Colonic mucosa (tissue), 4 donors: ENCODE measurements at regions not wholly inside any gene's neighbourhood (a gene's known extent, or its start where the extent isn't known, plus 50 kb on each side); places are given as distances from the start of the nearest gene placed in this dataset.

Experiments used
- DNase-seq: peaks from one replicate; pipeline ENCODE4 v3.0.0-alpha.2; 2020
- H3K27ac ChIP-seq: fragments of 200-600 bp; one replicate; pipeline ENCODE4 v1.8.0; 2021
- H3K27me3 ChIP-seq: fragments of 200-600 bp; one replicate; pipeline ENCODE4 v1.8.0; 2021
- H3K36me3 ChIP-seq: fragments of 200-600 bp; one replicate; pipeline ENCODE4 v1.8.0; 2021
- H3K4me1 ChIP-seq: fragments of 200-600 bp; one replicate; pipeline ENCODE4 v1.8.0; 2021; ENCODE audit warnings: mild to moderate bottlenecking
- H3K4me3 ChIP-seq: fragments of 200-600 bp; one replicate; pipeline ENCODE4 v1.8.0; 2021
- H3K9ac ChIP-seq, 2 donors: one replicate each; pipeline ENCODE4 v1.7.0; 2013; ENCODE audit warnings: control low read depth in 2 of 2, low read depth in 2 of 2, low read length in 2 of 2
- H3K9me3 ChIP-seq: fragments of 200-600 bp; one replicate; pipeline ENCODE4 v1.8.0; 2021
- intact Hi-C: fragments of 100-400 bp; cut with DNase I; formaldehyde crosslinking; loops from one replicate; pipeline ENCODE4 v1.14.1; 2022
- TF ChIP-seq, protein P1 (sequence below): fragments of 200-600 bp; IDR thresholded peaks from one replicate; pipeline ENCODE4 v1.8.0; 2022; ENCODE audit warnings: antibody characterized with exemption, mild to moderate bottlenecking
- donor health status: healthy.
- donor health status: DM: no; HTN: no; CAD: no.
- donor health status: DM: no; HTN: no; CAD: no.

DNA sequence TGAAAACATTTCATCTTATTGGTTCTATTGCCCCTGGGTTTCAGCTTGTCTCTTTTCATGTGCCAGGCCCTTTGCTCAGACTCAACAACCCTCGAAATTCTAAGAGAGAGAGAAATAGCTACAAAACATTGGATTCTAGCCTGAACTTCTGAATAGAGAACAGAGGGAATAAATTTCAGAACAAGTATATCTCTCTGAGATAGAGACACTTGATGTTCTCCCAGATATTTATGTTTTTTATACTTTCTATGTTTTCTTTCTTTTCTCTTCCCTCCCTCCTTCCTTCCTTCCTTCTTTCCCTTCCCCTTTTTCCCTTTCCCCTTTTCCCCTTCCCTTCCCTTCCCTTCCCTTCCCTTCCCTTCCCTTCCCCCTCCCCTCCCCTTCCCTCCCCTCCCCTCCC lies 279.5 kb upstream of the SPRED2 start:
- no peaks in the 10 kb centered on the region for H3K36me3 ChIP-seq
- no peak overlapping the region for H3K9ac ChIP-seq
- no peaks in the 10 kb centered on the region for H3K9me3 ChIP-seq
- no peaks in the 10 kb centered on the region for H3K27me3 ChIP-seq
- DNase-seq: no peak
- no peaks in the 10 kb centered on the region for H3K4me1 ChIP-seq
- TF ChIP-seq, protein P1, sequence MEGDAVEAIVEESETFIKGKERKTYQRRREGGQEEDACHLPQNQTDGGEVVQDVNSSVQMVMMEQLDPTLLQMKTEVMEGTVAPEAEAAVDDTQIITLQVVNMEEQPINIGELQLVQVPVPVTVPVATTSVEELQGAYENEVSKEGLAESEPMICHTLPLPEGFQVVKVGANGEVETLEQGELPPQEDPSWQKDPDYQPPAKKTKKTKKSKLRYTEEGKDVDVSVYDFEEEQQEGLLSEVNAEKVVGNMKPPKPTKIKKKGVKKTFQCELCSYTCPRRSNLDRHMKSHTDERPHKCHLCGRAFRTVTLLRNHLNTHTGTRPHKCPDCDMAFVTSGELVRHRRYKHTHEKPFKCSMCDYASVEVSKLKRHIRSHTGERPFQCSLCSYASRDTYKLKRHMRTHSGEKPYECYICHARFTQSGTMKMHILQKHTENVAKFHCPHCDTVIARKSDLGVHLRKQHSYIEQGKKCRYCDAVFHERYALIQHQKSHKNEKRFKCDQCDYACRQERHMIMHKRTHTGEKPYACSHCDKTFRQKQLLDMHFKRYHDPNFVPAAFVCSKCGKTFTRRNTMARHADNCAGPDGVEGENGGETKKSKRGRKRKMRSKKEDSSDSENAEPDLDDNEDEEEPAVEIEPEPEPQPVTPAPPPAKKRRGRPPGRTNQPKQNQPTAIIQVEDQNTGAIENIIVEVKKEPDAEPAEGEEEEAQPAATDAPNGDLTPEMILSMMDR: no peak
- intact Hi-C loops: no loop called here
- no peak overlapping the region for H3K4me3 ChIP-seq
- H3K27ac ChIP-seq: no peak overlapping the region

DNA sequence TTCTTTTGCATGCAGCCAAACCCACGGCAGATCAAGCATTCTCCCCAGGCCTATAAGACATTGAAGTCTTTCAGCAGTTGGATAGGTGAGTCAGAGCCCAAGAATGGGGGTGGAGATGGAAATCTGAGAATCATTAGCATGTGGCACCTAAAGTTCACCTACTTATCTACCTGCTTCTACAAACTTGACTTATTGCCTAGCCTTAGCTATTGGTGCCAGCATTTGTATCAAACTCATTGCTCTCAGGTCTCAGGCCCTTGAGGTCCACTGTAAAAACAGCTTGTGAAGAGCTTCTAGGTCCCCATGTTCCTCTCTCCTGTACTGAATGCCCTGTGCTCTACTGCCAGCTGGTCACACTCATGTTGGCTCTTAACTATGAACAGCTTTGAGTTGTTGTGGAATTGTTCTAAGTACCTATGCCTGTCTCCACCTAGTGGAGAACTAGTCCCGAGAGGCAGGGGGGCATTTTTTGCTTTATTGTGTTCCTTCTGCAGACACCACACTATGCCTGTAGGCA lies 278.4 kb upstream of the SPRED2 start:
- H3K4me3 ChIP-seq: no peak overlapping the region
- TF ChIP-seq, protein P1: no peak
- intact Hi-C loops: no loop called here
- no peaks in the 10 kb centered on the region for H3K27me3 ChIP-seq
- H3K9me3 ChIP-seq: no peaks in the 10 kb centered on the region
- H3K27ac ChIP-seq: no peak overlapping the region
- H3K4me1 ChIP-seq: no peaks in the 10 kb centered on the region
- no peaks in the 10 kb centered on the region for H3K36me3 ChIP-seq
- H3K9ac ChIP-seq: no peak overlapping the region
- no peak for DNase-seq

GRCh38 chr2:65710356-65710755 lies 278.0 kb upstream of the SPRED2 start:
- Histone ChIP-seq H3K27ac (no peak overlapping the region), H3K9me3 (no peaks in the 10 kb centered on the region), H3K4me3 (no peak overlapping the region), H3K4me1 (no peaks in the 10 kb centered on the region), H3K36me3 (no peaks in the 10 kb centered on the region), H3K27me3 (no peaks in the 10 kb centered on the region), H3K9ac (no peak overlapping the region)
- no peak for DNase-seq
- intact Hi-C loops: no loop called here
- TF ChIP-seq, protein P1: no peak

GRCh38 chr2:65708086-65708485 lies 275.7 kb upstream of the SPRED2 start:
- no peaks in the 10 kb centered on the region for H3K4me1 ChIP-seq
- DNase-seq: no peak
- H3K27me3 ChIP-seq: no peaks in the 10 kb centered on the region
- no peak overlapping the region for H3K9ac ChIP-seq
- H3K27ac ChIP-seq: no peak overlapping the region
- H3K9me3 ChIP-seq: no peaks in the 10 kb centered on the region
- TF ChIP-seq, protein P1: no peak
- H3K36me3 ChIP-seq: no peaks in the 10 kb centered on the region
- H3K4me3 ChIP-seq: no peak overlapping the region
- intact Hi-C loops: no loop called here

DNA sequence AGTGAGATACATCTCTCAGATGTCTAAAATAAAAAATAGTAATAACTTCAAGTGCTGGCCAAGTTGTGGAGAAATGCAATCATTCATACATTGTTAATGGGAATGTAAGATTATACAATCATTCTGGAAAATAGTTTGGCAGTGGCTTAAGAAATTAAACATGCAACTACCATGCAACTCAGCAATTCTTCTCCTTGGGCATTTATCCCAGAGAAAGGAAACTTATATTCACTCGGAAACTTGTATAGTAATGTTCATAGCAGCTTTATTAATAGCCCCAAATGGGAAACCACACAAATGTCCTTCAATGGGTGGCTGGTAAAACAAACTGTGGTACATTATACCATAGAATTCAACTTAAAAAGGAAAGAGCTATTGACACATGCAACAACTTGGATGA lies 274.0 kb upstream of the SPRED2 start:
- no peaks in the 10 kb centered on the region for H3K4me1 ChIP-seq
- H3K9me3 ChIP-seq: no peaks in the 10 kb centered on the region
- no peaks in the 10 kb centered on the region for H3K27me3 ChIP-seq
- H3K27ac ChIP-seq: no peak overlapping the region
- TF ChIP-seq, protein P1: no peak
- no peak overlapping the region for H3K9ac ChIP-seq
- no peak for DNase-seq
- no peak overlapping the region for H3K4me3 ChIP-seq
- H3K36me3 ChIP-seq: no peaks in the 10 kb centered on the region
- intact Hi-C loops: no loop called here

DNA sequence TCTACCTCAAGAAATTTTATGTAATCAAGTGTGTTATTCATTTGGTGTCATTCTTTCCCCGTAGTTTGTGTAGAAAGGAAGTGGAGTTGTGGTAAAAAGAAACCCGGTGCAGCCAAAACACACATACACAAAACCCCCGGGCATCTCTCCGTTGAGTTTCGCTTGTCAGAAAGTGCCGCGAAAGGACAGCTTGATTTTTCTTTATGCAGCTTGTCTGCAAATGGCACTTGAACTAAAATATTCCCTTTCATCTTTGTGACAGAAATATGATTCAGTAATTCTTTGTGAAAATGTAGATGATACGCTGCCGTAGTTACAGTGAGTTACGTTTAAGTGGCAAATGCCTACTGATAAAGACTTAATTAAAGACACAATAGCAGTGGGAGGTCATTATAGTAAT lies 268.8 kb upstream of the SPRED2 start:
- Histone ChIP-seq H3K9me3 (no peaks in the 10 kb centered on the region), H3K9ac (no peak overlapping the region), H3K27ac (no peak overlapping the region), H3K4me1 (no peaks in the 10 kb centered on the region), H3K4me3 (no peak overlapping the region), H3K27me3 (no peaks in the 10 kb centered on the region), H3K36me3 (no peaks in the 10 kb centered on the region)
- TF ChIP-seq, protein P1: no peak
- DNase-seq: no peak
- intact Hi-C loops: no loop called here
